ENCODE measurements at regions not wholly inside any gene's neighbourhood (a gene's known extent, or its start where the extent isn't known, plus 50 kb on each side); places are given as distances from the start of the nearest gene placed in this dataset.

DNA sequence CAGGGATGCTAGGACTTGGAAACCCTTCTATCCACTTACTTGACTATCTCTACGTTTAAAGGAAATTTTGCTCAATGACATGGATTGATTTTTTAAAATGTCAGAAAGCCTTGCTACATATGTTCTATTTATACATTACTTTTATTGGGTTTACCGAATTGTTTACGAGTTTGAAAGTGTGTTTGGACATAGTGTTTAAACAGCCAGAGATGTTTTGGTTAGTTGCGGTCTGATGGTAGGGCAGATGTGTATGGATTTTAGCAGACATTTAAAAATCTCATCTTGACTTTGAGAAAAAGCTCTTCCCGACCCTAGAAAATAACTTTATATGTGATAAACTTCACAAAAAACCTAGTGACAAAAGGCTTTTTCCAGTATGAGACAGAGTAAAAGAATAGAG lies 513.7 kb downstream of the PLA2G4A start:
- no peak for TF ChIP-seq CTCF (IDR thresholded peaks at IDR 0.05)
- TF ChIP-seq POLR2A (IDR thresholded peaks at IDR 0.05) = no peak
